GM12878 (cell line): ENCODE measurements at regions not wholly inside any gene's neighbourhood (a gene's known extent, or its start where the extent isn't known, plus 50 kb on each side); places are given as distances from the start of the nearest gene placed in this dataset.

Experiments used
- ATAC-seq: fragments of 200-7000 bp; cut with Tn5 transposase; 3 replicates; pipeline ENCODE4 v1.9.1; 2020; ENCODE audit warnings: mild to moderate bottlenecking, moderate library complexity
- BruUV-seq: library from RNA; stranded (reverse); fragments of 400-500 nt; replicated peaks from 2 replicates; lab custom pipeline; 2021; lab: Mats Ljungman, UMichigan
- CTCF ChIA-PET: fragments of 300-600 bp; sonication (Branson Sonifier 250); formaldehyde crosslinking; extraction: SDS; loops from one replicate; lab custom pipeline; 2021; ENCODE audit warnings: inconsistent platforms; lab: Yijun Ruan, JAX
- POLR2A ChIA-PET: fragments of 350-600 bp; formaldehyde crosslinking; extraction: SDS; loops from one replicate; lab custom pipeline; 2021; ENCODE audit warnings: inconsistent platforms; lab: Charles Lee
- RAD21 ChIA-PET: fragments of 300-600 bp; sonication (Branson Sonifier 250); formaldehyde crosslinking; loops from one replicate; lab custom pipeline; 2023; ENCODE audit warnings: antibody characterized with exemption; ENCODE audit not compliant: unreplicated experiment; lab: Charles Lee
- SMC1A ChIA-PET: fragments of 300-600 bp; sonication (Branson Sonifier 250); formaldehyde crosslinking; loops from one replicate; lab custom pipeline; 2023; ENCODE audit not compliant: unreplicated experiment, uncharacterized antibody; lab: Charles Lee
- DNase-seq: peaks from one replicate; pipeline ENCODE4 v3.0.0-alpha.2; 2011; ENCODE audit warnings: low read depth, low spot score
- FAIRE-seq: peaks from 3 replicates; lab custom pipeline; 2011; peaks lifted over from hg19 to GRCh38; lab: Jason Lieb, UNC
- H2AFZ ChIP-seq: 2 replicates; pipeline ENCODE4 v1.6.0; 2011; ENCODE audit warnings: low read depth, low read length, control low read depth; ENCODE audit not compliant: control insufficient read depth
- H3K27ac ChIP-seq: 2 replicates; pipeline ENCODE4 v1.5.1; 2011; ENCODE audit warnings: control low read depth; ENCODE audit not compliant: control insufficient read depth, insufficient read depth
- H3K27me3 ChIP-seq, 2 experiments: replicated peaks in 1 of 2; 2 replicates each; pipeline versions ENCODE4 v1.6.0 to v1.6.1; 2011; ENCODE audit warnings: low read length in 1 of 2; ENCODE audit not compliant: control insufficient read depth in 2 of 2, insufficient read depth in 2 of 2
- H3K36me3 ChIP-seq, 2 experiments: 2 replicates each; pipeline ENCODE4 v1.5.1; 2011; ENCODE audit warnings: low read length in 1 of 2; ENCODE audit not compliant: control insufficient read depth in 2 of 2, insufficient read depth in 2 of 2
- H3K4me1 ChIP-seq: 2 replicates; pipeline ENCODE4 v1.6.1; 2011; ENCODE audit warnings: mild to moderate bottlenecking, low read length, moderate library complexity, mixed read lengths; ENCODE audit not compliant: control insufficient read depth, insufficient read depth
- H3K4me2 ChIP-seq: 2 replicates; pipeline ENCODE4 v1.6.0; 2011; ENCODE audit warnings: control low read depth; ENCODE audit not compliant: control insufficient read depth, insufficient read depth
- H3K4me3 ChIP-seq: fragments of 200-600 bp; sonication (generic); 2 replicates; pipeline ENCODE4 v1.5.1; 2016
- H3K79me2 ChIP-seq: 2 replicates; pipeline ENCODE4 v1.6.0; 2011; ENCODE audit warnings: low read length; ENCODE audit not compliant: control insufficient read depth, insufficient read depth
- H3K9ac ChIP-seq: 2 replicates; pipeline ENCODE4 v1.8.0; 2011; ENCODE audit warnings: low read length, control low read depth, mixed read lengths; ENCODE audit not compliant: control insufficient read depth, insufficient read depth
- H3K9me3 ChIP-seq: replicated peaks from 3 replicates; pipeline ENCODE4 v1.5.1; 2011; ENCODE audit warnings: mild to moderate bottlenecking, low read length; ENCODE audit not compliant: control insufficient read depth, insufficient read depth
- H4K20me1 ChIP-seq: 2 replicates; pipeline ENCODE4 v1.6.0; 2011; ENCODE audit not compliant: control insufficient read depth, insufficient read depth
- BCL11A ChIP-seq: IDR thresholded peaks from 2 replicates; pipeline ENCODE4 v1.6.1; 2011; ENCODE audit warnings: low read depth, low read length
- BCL3 ChIP-seq: IDR thresholded peaks from 2 replicates; pipeline ENCODE4 v1.6.1; 2011; ENCODE audit warnings: borderline replicate concordance, low read depth, mild to moderate bottlenecking, moderate library complexity, low read length; ENCODE audit not compliant: insufficient read depth, poor library complexity, severe bottlenecking
- CUX1 ChIP-seq: IDR thresholded peaks from 2 replicates; pipeline ENCODE4 v1.6.1; 2012; ENCODE audit warnings: improper control_type of control experiment, low read depth, low read length; ENCODE audit not compliant: insufficient replicate concordance
- HDAC2 ChIP-seq: fragments of 200-600 bp; sonication (generic); IDR thresholded peaks from 2 replicates; pipeline ENCODE4 v1.6.1; 2017
- HDGF ChIP-seq: fragments of 450-650 bp; IDR thresholded peaks from 2 replicates; pipeline ENCODE4 v1.6.1; 2016; ENCODE audit warnings: antibody characterized with exemption
- KDM1A ChIP-seq: fragments of 200-600 bp; sonication (generic); IDR thresholded peaks from 2 replicates; pipeline ENCODE4 v1.6.1; 2016; ENCODE audit warnings: borderline replicate concordance
- MYB ChIP-seq: fragments of 150-350 bp; IDR thresholded peaks from 2 replicates; pipeline ENCODE4 v1.6.1; 2014; ENCODE audit warnings: mild to moderate bottlenecking, low read depth, low read length, borderline replicate concordance
- NR2C1 ChIP-seq: fragments of 450-650 bp; IDR thresholded peaks from 2 replicates; pipeline ENCODE4 v1.6.1; 2017; ENCODE audit warnings: antibody characterized with exemption, mild to moderate bottlenecking, moderate library complexity
- RELA ChIP-seq: fragments of 450-650 bp; IDR thresholded peaks from 2 replicates; pipeline ENCODE4 v1.8.0; 2014; ENCODE audit warnings: borderline replicate concordance; ENCODE audit not compliant: partially characterized antibody
- USF2 ChIP-seq: IDR thresholded peaks from 2 replicates; pipeline ENCODE4 v1.6.1; 2011; ENCODE audit warnings: low read depth, low read length, improper control_type of control experiment, borderline replicate concordance
- WRNIP1 ChIP-seq: IDR thresholded peaks from 2 replicates; pipeline ENCODE4 v1.6.1; 2011; ENCODE audit warnings: low read depth, low read length, improper control_type of control experiment, borderline replicate concordance
- ZBTB11 ChIP-seq: fragments of 450-650 bp; formaldehyde crosslinking; IDR thresholded peaks from 2 replicates; pipeline ENCODE4 v1.5.0; 2022; ENCODE audit warnings: mild to moderate bottlenecking, missing genetic modification characterization
- WGBS: methylation state at CpG from one replicate; pipeline ENCODE4 v1.1.6; 2016; ENCODE audit warnings: low lambda C conversion rate; ENCODE audit not compliant: insufficient replicate concordance, insufficient coverage; ENCODE audit errors: missing lambda C conversion rate; 5-methylcytosine and 5-hydroxymethylcytosine counted together
- in situ Hi-C: fragments of 300-500 bp; cut with MboI; formaldehyde crosslinking; loops from 9 replicates; pipeline ENCODE4 v1.14.3; 2018; ENCODE audit warnings: mixed read lengths
- intact Hi-C: fragments of 100-400 bp; cut with micrococcal nuclease; formaldehyde crosslinking; loops from one replicate; pipeline ENCODE4 v1.14.2; 2022; ENCODE audit not compliant: unreplicated experiment

- TF ChIP-seq ZBTB11 (no peak), NR2C1 (no peak), HDGF (no peak), BCL3 (no peak), WRNIP1 (no peak)
Observed at GRCh38 chr2:65514555-65515195, 82.3 kb upstream of the SPRED2 start (continued).

- ChIA-PET POLR2A (no interaction called here), SMC1A (interaction anchor here (0.6 to 1.2 kb wide), 3 partner anchors 11 to 15 kb away, joined by 3 to 6 read pairs (median 5); no protein-coding TSS in a partner anchor), CTCF (interaction anchor here (1.7 kb wide), 1 partner anchor 61 kb away, joined by 3 read pairs; no protein-coding TSS in a partner anchor), RAD21 (no interaction called here)
- in situ Hi-C loops = no loop called here
- Histone ChIP-seq H3K4me3 (no peak overlapping the region), H3K4me2 (no peak overlapping the region), H3K9ac (no peak overlapping the region), H3K27ac (no peak overlapping the region), H4K20me1 (no peaks in the 10 kb centered on the region), H3K9me3 (no peaks in the 10 kb centered on the region; the same call in 1 of the 3 replicates), H3K36me3 (no peaks in the 10 kb centered on the region), H3K27me3 (no peaks in the 10 kb centered on the region), H2AFZ (no peak overlapping the region), H3K4me1 (peaks cover 4% of the 10 kb centered on the region), H3K79me2 (no peaks in the 10 kb centered on the region)
- DNase-seq = no peak
- FAIRE-seq = no peak
- WGBS = 80% methylated on average over 5 of the region's 5 CpGs
- no peak for ATAC-seq
- BruUV-seq = no TSS peak
- intact Hi-C loops = no loop called here
- TF ChIP-seq RELA (no peak), KDM1A (no peak), BCL11A (no peak), CUX1 (no peak), USF2 (no peak), MYB (no peak), HDAC2 (no peak)
Observed at GRCh38 chr2:65512783-65513182, 80.4 kb upstream of the SPRED2 start.
